GM12873 (cell line): ENCODE measurements at regions not wholly inside any gene's neighbourhood (a gene's known extent, or its start where the extent isn't known, plus 50 kb on each side); places are given as distances from the start of the nearest gene placed in this dataset.

Experiments used
- CTCF ChIP-seq: IDR thresholded peaks from 2 replicates; pipeline ENCODE4 v1.5.1; 2012; ENCODE audit warnings: low read depth, mild to moderate bottlenecking, moderate library complexity, low read length, control low read depth; ENCODE audit not compliant: insufficient read depth; ENCODE audit errors: missing control alignments

- TF ChIP-seq CTCF, result no peak
Measured at GRCh38 chr6:125558241-125558843, 191.1 kb upstream of the HEY2 start.

GRCh38 chr6:125558907-125559306 is 190.5 kb upstream of the HEY2 start:
- TF ChIP-seq CTCF, result no peak

- TF ChIP-seq CTCF, result no peak
Measured at GRCh38 chr6:125562156-125562555, 187.3 kb upstream of the HEY2 start.

- TF ChIP-seq CTCF, result no peak
Measured at GRCh38 chr6:125564941-125565340, 184.5 kb upstream of the HEY2 start.

- no peak for TF ChIP-seq CTCF
Measured at GRCh38 chr6:125567407-125567806, 182.0 kb upstream of the HEY2 start.

- TF ChIP-seq CTCF, result no peak
Measured at GRCh38 chr6:125568609-125569008, 180.8 kb upstream of the HEY2 start.

- TF ChIP-seq CTCF, result no peak
Measured at GRCh38 chr6:125570526-125570925, 178.9 kb upstream of the HEY2 start.
